HG03520 (cell line): ENCODE measurements at regions not wholly inside any gene's neighbourhood (a gene's known extent, or its start where the extent isn't known, plus 50 kb on each side); places are given as distances from the start of the nearest gene placed in this dataset.

ENCODE experiments used
- ATAC-seq: cut with Tn5 transposase; IDR thresholded peaks from one replicate; pipeline ENCODE4 v1.9.1; 2021; ENCODE audit warnings: mild to moderate bottlenecking, moderate library complexity; ENCODE audit not compliant: unreplicated experiment

GRCh38 chr20:20939006-20939405, 167.2 kb downstream of the LINC00237 start:
- no peak for ATAC-seq

- ATAC-seq: no peak
Observed at GRCh38 chr20:20938599-20938998, 167.6 kb downstream of the LINC00237 start.

GRCh38 chr20:20938131-20938530, 168.0 kb downstream of the LINC00237 start:
- ATAC-seq: no peak

GRCh38 chr20:20933142-20933958, 172.8 kb downstream of the LINC00237 start:
- no peak for ATAC-seq

GRCh38 chr20:20932156-20932555, 174.0 kb downstream of the LINC00237 start:
- ATAC-seq: no peak

GRCh38 chr20:20931632-20932031, 174.5 kb downstream of the LINC00237 start:
- no peak for ATAC-seq

- ATAC-seq: no peak
Observed at GRCh38 chr20:20931024-20931423, 175.1 kb downstream of the LINC00237 start.

GRCh38 chr20:20930500-20930899, 175.7 kb downstream of the LINC00237 start:
- ATAC-seq: no peak

- no peak for ATAC-seq
Observed at GRCh38 chr20:20929341-20929740, 176.8 kb downstream of the LINC00237 start.

GRCh38 chr20:20926222-20926905, 179.8 kb downstream of the LINC00237 start:
- no peak for ATAC-seq

GRCh38 chr20:20920433-20920832, 185.7 kb downstream of the LINC00237 start:
- no peak for ATAC-seq

- ATAC-seq: no peak
Observed at GRCh38 chr20:20915844-20916243, 190.3 kb downstream of the LINC00237 start.

GRCh38 chr20:20904501-20904831, 192.0 kb upstream of the RALGAPA2 start:
- no peak for ATAC-seq

GRCh38 chr20:20903773-20904500, 191.5 kb upstream of the RALGAPA2 start:
- ATAC-seq: no peak

- no peak for ATAC-seq
Observed at GRCh38 chr20:20897922-20898321, 185.5 kb upstream of the RALGAPA2 start.

- ATAC-seq: no peak
Observed at GRCh38 chr20:20897145-20897544, 184.7 kb upstream of the RALGAPA2 start.

- ATAC-seq: no peak
Observed at GRCh38 chr20:20896606-20897005, 184.2 kb upstream of the RALGAPA2 start.

- ATAC-seq: no peak
Observed at GRCh38 chr20:20895537-20895936, 183.1 kb upstream of the RALGAPA2 start.

- no peak for ATAC-seq
Observed at GRCh38 chr20:20894753-20895152, 182.3 kb upstream of the RALGAPA2 start.

- no peak for ATAC-seq
Observed at GRCh38 chr20:20894280-20894679, 181.8 kb upstream of the RALGAPA2 start.

GRCh38 chr20:20892328-20892727, 179.9 kb upstream of the RALGAPA2 start:
- no peak for ATAC-seq

- no peak for ATAC-seq
Observed at GRCh38 chr20:20890751-20891150, 178.3 kb upstream of the RALGAPA2 start.
